ENCODE measurements at regions not wholly inside any gene's neighbourhood (a gene's known extent, or its start where the extent isn't known, plus 50 kb on each side); places are given as distances from the start of the nearest gene placed in this dataset.

GRCh38 chr7:116433246-116433645, 66.3 kb upstream of the CAV2 start (continued):
- no peak for TF ChIP-seq AFF1 (IDR thresholded peaks at IDR 0.05; ENCODE audit: low read depth in 1 of 2, partially characterized antibody in 2 of 2)
- TF ChIP-seq BACH1 (tag; IDR thresholded peaks at IDR 0.05) = no peak
- no peak for TF ChIP-seq CHD1 (IDR thresholded peaks at IDR 0.05; ENCODE audit: low read length)
- no peak for TF ChIP-seq ZNF551 (CRISPR knock-in tag; IDR thresholded peaks at IDR 0.05)
- TF ChIP-seq, protein P1, sequence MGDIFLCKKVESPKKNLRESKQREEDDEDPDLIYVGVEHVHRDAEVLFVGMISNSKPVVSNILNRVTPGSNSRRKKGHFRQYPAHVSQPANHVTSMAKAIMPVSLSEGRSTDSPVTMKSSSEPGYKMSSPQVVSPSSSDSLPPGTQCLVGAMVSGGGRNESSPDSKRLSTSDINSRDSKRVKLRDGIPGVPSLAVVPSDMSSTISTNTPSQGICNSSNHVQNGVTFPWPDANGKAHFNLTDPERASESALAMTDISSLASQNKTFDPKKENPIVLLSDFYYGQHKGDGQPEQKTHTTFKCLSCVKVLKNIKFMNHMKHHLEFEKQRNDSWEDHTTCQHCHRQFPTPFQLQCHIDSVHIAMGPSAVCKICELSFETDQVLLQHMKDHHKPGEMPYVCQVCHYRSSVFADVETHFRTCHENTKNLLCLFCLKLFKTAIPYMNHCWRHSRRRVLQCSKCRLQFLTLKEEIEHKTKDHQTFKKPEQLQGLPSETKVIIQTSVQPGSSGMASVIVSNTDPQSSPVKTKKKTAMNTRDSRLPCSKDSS (IDR thresholded peaks at IDR 0.05; ENCODE audit: low read depth, partially characterized antibody) = no peak
- no peak for TF ChIP-seq MCM2 (IDR thresholded peaks at IDR 0.05; ENCODE audit: low read depth)
- no peak for TF ChIP-seq SMC3 (conservative IDR thresholded peaks at IDR 0.05; ENCODE audit: insufficient read depth, low read depth, low read length)
- no peak for TF ChIP-seq ARID4B (CRISPR knock-in tag; IDR thresholded peaks at IDR 0.05)

Data from K562 (cell line).